PC-9 (cell line): ENCODE measurements at regions not wholly inside any gene's neighbourhood (a gene's known extent, or its start where the extent isn't known, plus 50 kb on each side); places are given as distances from the start of the nearest gene placed in this dataset.

Source experiments
- BruUV-seq: library from RNA; stranded (reverse); fragments of 400-500 nt; replicated peaks from 2 replicates; lab custom pipeline; 2021; lab: Mats Ljungman, UMichigan
- CTCF ChIA-PET: fragments of 300-600 bp; sonication (Branson Sonifier 250); formaldehyde crosslinking; loops from one replicate; lab custom pipeline; 2022; ENCODE audit warnings: antibody characterized with exemption; lab: Charles Lee
- POLR2A ChIA-PET: fragments of 300-600 bp; sonication (Branson Sonifier 250); formaldehyde crosslinking; loops from one replicate; lab custom pipeline; 2022; ENCODE audit warnings: antibody characterized with exemption; ENCODE audit not compliant: unreplicated experiment; lab: Charles Lee
- DNase-seq, 2 experiments: peaks; one replicate each; pipeline versions ENCODE4 v3.0.0 to v3.0.0-alpha.2; 2015 to 2022; ENCODE audit warnings: mixed read lengths in 1 of 2
- H2AFZ ChIP-seq: fragments of 200-600 bp; sonication (generic); 2 replicates; pipeline ENCODE4 v1.8.1; 2017; ENCODE audit warnings: antibody characterized with exemption
- H3F3A ChIP-seq: fragments of 200-600 bp; sonication (generic); 2 replicates; pipeline ENCODE4 v1.8.1; 2017; ENCODE audit warnings: antibody characterized with exemption, mild to moderate bottlenecking, low read depth; ENCODE audit not compliant: insufficient read depth
- H3K27ac ChIP-seq: fragments of 200-600 bp; sonication (generic); 2 replicates; pipeline ENCODE4 v1.6.1; 2016; ENCODE audit warnings: mixed run types
- H3K27me3 ChIP-seq: fragments of 200-600 bp; sonication (generic); 2 replicates; pipeline ENCODE4 v1.6.1; 2016; ENCODE audit warnings: low read depth, mixed run types; ENCODE audit not compliant: insufficient read depth
- H3K36me3 ChIP-seq: fragments of 200-600 bp; sonication (generic); 2 replicates; pipeline ENCODE4 v1.6.1; 2016; ENCODE audit warnings: low read depth, mixed run types
- H3K4me1 ChIP-seq: fragments of 200-600 bp; sonication (generic); replicated peaks from 2 replicates; pipeline ENCODE4 v1.6.1; 2016; ENCODE audit warnings: mixed run types; ENCODE audit not compliant: insufficient read depth
- H3K4me2 ChIP-seq: fragments of 200-600 bp; sonication (generic); 2 replicates; pipeline ENCODE4 v1.6.1; 2017; ENCODE audit warnings: mixed run types
- H3K4me3 ChIP-seq: fragments of 200-600 bp; sonication (generic); 2 replicates; pipeline ENCODE4 v1.6.1; 2016; ENCODE audit warnings: mixed run types
- H3K79me2 ChIP-seq: fragments of 200-600 bp; sonication (generic); 2 replicates; pipeline ENCODE4 v1.6.1; 2017; ENCODE audit warnings: low read depth, mixed run types
- H3K9me2 ChIP-seq: fragments of 200-600 bp; sonication (generic); 2 replicates; pipeline ENCODE4 v1.8.1; 2017; ENCODE audit warnings: mild to moderate bottlenecking; ENCODE audit not compliant: insufficient read depth
- H3K9me3 ChIP-seq: fragments of 200-600 bp; sonication (generic); 2 replicates; pipeline ENCODE4 v1.8.1; 2016; ENCODE audit warnings: low read depth; ENCODE audit not compliant: insufficient read depth
- H4K20me1 ChIP-seq: fragments of 200-600 bp; sonication (generic); 2 replicates; pipeline ENCODE4 v1.8.1; 2017; ENCODE audit not compliant: insufficient read depth
- EZH2 ChIP-seq: fragments of 200-600 bp; sonication (generic); IDR thresholded peaks from 2 replicates; pipeline ENCODE4 v1.8.0; 2017; ENCODE audit warnings: antibody characterized with exemption, low read depth
- intact Hi-C: fragments of 100-400 bp; cut with micrococcal nuclease; formaldehyde crosslinking; loops from one replicate; pipeline ENCODE4 v1.10.0; 2022; ENCODE audit not compliant: unreplicated experiment
- TF ChIP-seq, protein P1 (sequence below): fragments of 200-600 bp; sonication (generic); conservative IDR thresholded peaks from 2 replicates; pipeline ENCODE4 v1.6.1; 2017; ENCODE audit warnings: mixed run types, antibody characterized with exemption, mild to moderate bottlenecking, moderate library complexity

DNA sequence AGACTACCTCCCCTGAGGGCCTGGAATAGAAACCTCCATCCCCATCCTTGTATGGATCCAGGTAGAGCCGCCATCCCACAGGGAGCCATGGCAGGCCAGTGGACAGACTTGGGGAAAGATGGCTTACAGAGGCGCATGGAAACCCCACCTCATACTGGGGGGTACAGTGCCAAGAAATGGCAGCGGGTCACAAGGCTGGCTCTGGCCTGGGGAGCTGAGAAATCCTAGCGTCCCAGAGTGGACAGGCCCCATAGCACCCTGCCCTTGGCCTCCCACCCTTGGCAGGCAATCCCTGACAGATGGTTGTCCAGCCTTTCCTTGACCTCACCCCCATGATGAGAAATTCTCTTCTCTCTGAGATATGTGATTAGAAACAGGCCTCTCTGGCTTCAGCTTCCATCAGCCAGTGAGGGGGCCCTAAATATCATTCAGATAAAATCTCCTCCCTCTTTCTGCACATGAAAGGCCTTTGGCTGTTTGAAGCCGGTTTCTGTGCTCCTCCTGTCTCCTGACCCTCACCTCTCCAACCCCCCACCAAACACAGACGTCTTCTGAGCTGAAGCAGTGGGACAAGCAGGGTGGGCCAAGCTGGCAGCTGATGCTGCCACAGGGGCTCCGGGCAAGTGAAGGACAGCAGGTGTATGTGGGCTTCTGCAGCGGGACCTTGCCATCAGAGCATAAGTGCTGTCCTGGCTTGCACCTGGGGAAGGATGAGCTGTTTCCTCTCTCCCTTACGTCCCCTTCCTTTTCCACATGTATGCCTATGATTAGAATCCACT is 204.4 kb upstream of the MAMLD1 start:
- Histone ChIP-seq H2AFZ (no peak overlapping the region), H3K79me2 (no peaks in the 10 kb centered on the region), H3K9me2 (no peaks in the 10 kb centered on the region), H4K20me1 (no peaks in the 10 kb centered on the region), H3K27me3 (no peaks in the 10 kb centered on the region), H3K9me3 (no peaks in the 10 kb centered on the region), H3F3A (no peaks in the 10 kb centered on the region), H3K4me2 (no peak overlapping the region), H3K27ac (no peak overlapping the region), H3K4me3 (no peak overlapping the region), H3K36me3 (no peaks in the 10 kb centered on the region), H3K4me1 (peaks cover 6% of the 10 kb centered on the region)
- DNase-seq = peak in 1 of 2 experiments; percentile 6
- intact Hi-C loops = no loop called here
- ChIA-PET CTCF (no interaction called here), POLR2A (no interaction called here)
- BruUV-seq = no TSS peak
- TF ChIP-seq EZH2 = no peak
- TF ChIP-seq, protein P1, sequence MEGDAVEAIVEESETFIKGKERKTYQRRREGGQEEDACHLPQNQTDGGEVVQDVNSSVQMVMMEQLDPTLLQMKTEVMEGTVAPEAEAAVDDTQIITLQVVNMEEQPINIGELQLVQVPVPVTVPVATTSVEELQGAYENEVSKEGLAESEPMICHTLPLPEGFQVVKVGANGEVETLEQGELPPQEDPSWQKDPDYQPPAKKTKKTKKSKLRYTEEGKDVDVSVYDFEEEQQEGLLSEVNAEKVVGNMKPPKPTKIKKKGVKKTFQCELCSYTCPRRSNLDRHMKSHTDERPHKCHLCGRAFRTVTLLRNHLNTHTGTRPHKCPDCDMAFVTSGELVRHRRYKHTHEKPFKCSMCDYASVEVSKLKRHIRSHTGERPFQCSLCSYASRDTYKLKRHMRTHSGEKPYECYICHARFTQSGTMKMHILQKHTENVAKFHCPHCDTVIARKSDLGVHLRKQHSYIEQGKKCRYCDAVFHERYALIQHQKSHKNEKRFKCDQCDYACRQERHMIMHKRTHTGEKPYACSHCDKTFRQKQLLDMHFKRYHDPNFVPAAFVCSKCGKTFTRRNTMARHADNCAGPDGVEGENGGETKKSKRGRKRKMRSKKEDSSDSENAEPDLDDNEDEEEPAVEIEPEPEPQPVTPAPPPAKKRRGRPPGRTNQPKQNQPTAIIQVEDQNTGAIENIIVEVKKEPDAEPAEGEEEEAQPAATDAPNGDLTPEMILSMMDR = no peak

DNA sequence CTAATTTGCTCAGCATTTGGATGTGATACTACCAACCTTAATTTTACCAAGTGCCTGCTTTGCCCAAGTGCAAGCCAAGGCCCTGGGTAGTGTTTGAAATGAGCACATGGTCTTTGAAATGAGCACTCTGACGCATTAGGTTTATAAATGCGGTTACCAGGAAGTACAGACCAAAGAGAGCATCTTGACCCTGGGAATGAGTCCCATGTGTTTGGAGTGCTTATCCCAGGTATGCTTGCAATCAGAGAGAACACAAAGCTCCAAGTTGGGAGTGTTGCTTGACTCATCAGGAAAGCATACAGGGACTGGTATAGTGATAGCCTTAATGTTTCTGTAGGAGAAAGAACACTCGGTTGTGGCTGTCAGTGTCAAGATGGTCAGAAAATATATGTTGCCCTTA is 203.6 kb upstream of the MAMLD1 start:
- Histone ChIP-seq H3K27ac (no peak overlapping the region), H3K9me3 (no peaks in the 10 kb centered on the region), H3K4me1 (peaks cover 6% of the 10 kb centered on the region), H4K20me1 (no peaks in the 10 kb centered on the region), H3K79me2 (no peaks in the 10 kb centered on the region), H3K9me2 (no peaks in the 10 kb centered on the region), H2AFZ (no peak overlapping the region), H3K4me2 (no peak overlapping the region), H3K36me3 (no peaks in the 10 kb centered on the region), H3K27me3 (no peaks in the 10 kb centered on the region), H3F3A (no peaks in the 10 kb centered on the region), H3K4me3 (no peak overlapping the region)
- peak in 1 of 2 experiments; percentile 22 for DNase-seq
- no TSS peak for BruUV-seq
- POLR2A ChIA-PET = no interaction called here
- intact Hi-C loops = no loop called here
- TF ChIP-seq, protein P1 = no peak
- TF ChIP-seq EZH2 = no peak
- CTCF ChIA-PET = no interaction called here

DNA sequence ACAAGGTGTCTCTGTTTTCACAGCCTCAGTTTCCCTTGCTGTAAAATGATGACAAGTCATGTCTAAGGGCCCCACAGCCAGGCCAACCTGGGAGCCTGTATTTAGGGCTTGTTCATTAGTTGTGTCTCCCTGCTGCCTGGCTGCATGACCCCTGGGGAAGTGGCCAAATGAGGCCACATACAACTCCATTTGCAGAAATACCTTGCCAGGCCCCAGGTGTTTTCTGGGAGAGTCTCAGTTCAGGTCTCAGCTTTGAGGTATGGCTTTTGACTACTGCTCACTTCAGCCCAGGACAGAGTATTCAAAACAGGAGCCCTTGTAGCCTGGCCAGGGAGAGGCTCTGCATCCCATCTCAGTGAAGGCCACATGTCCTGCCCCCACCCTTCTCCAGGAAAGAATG is 202.5 kb upstream of the MAMLD1 start:
- Histone ChIP-seq H3F3A (no peaks in the 10 kb centered on the region), H2AFZ (no peak overlapping the region), H3K27me3 (no peaks in the 10 kb centered on the region), H3K4me2 (no peak overlapping the region), H4K20me1 (no peaks in the 10 kb centered on the region), H3K4me3 (no peak overlapping the region), H3K9me2 (no peaks in the 10 kb centered on the region), H3K4me1 (peaks cover 6% of the 10 kb centered on the region), H3K27ac (no peak overlapping the region), H3K36me3 (no peaks in the 10 kb centered on the region), H3K9me3 (no peaks in the 10 kb centered on the region), H3K79me2 (no peaks in the 10 kb centered on the region)
- TF ChIP-seq EZH2 = no peak
- peak in 1 of 2 experiments; percentile 17 for DNase-seq
- ChIA-PET CTCF (no interaction called here), POLR2A (no interaction called here)
- intact Hi-C loops = no loop called here
- BruUV-seq = no TSS peak
